ENCODE measurements at regions not wholly inside any gene's neighbourhood (a gene's known extent, or its start where the extent isn't known, plus 50 kb on each side); places are given as distances from the start of the nearest gene placed in this dataset.
"Not testable (repeated sequence)": the region's sequence is repeated elsewhere in the genome, so short reads cannot be mapped to it uniquely, and the experiment has no call there.

DNA sequence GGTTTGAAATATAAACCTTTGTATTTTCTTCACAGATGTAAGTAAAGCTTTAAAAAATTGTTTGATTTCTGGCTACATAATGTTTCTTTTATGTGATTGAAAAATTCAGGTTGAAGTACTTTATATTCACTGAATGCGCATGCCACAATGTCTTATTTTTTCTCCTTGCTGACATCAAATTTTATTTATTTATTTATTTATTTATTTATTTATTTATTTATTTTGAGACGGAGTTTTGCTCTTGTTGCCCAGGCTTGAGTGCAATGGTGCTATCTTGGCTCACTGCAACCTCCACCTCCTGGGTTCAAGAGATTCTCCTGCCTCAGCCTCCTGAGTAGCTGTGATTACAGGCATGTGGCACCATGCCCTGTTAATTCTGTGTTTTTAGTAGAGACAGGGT, 2296.5 kb upstream of the PCDH20 start:
- TF ChIP-seq, protein P1, sequence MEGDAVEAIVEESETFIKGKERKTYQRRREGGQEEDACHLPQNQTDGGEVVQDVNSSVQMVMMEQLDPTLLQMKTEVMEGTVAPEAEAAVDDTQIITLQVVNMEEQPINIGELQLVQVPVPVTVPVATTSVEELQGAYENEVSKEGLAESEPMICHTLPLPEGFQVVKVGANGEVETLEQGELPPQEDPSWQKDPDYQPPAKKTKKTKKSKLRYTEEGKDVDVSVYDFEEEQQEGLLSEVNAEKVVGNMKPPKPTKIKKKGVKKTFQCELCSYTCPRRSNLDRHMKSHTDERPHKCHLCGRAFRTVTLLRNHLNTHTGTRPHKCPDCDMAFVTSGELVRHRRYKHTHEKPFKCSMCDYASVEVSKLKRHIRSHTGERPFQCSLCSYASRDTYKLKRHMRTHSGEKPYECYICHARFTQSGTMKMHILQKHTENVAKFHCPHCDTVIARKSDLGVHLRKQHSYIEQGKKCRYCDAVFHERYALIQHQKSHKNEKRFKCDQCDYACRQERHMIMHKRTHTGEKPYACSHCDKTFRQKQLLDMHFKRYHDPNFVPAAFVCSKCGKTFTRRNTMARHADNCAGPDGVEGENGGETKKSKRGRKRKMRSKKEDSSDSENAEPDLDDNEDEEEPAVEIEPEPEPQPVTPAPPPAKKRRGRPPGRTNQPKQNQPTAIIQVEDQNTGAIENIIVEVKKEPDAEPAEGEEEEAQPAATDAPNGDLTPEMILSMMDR (IDR thresholded peaks at IDR 0.05; ENCODE audit: insufficient read depth, low read depth, low read length) = not testable (repeated sequence)
- not testable (repeated sequence) for TF ChIP-seq EZH2 (IDR thresholded peaks at IDR 0.05; ENCODE audit: insufficient read depth, low read length)

Data from astrocyte (in vitro differentiated cells and primary cell).